ENCODE measurements at regions not wholly inside any gene's neighbourhood (a gene's known extent, or its start where the extent isn't known, plus 50 kb on each side); places are given as distances from the start of the nearest gene placed in this dataset.

GRCh38 chr11:19511413-19512183 lies 201.0 kb upstream of the NAV2 start:
- DNase-seq = no peak

- no peak for DNase-seq
Observed at GRCh38 chr11:19511066-19511412, 201.6 kb upstream of the NAV2 start.

- no peak for DNase-seq
Observed at GRCh38 chr11:19510468-19510867, 202.2 kb upstream of the NAV2 start.

- no peak for DNase-seq
Observed at GRCh38 chr11:19509215-19509614, 203.4 kb upstream of the NAV2 start.

- no peak for DNase-seq
Observed at GRCh38 chr11:19508165-19508564, 204.5 kb upstream of the NAV2 start.

- DNase-seq = no peak
Observed at GRCh38 chr11:19506816-19507486, 205.7 kb upstream of the NAV2 start.

GRCh38 chr11:19502691-19503253 lies 209.9 kb upstream of the NAV2 start:
- no peak for DNase-seq

- DNase-seq = no peak
Observed at GRCh38 chr11:19501631-19502030, 211.0 kb upstream of the NAV2 start.

- no peak for DNase-seq
Observed at GRCh38 chr11:19499999-19500398, 212.6 kb upstream of the NAV2 start.

GRCh38 chr11:19499026-19499669 lies 213.5 kb upstream of the NAV2 start:
- no peak for DNase-seq

GRCh38 chr11:19493446-19494213 lies 219.0 kb upstream of the NAV2 start:
- DNase-seq = no peak

GRCh38 chr11:19482319-19483100 lies 230.1 kb upstream of the NAV2 start:
- DNase-seq = no peak

- no peak for DNase-seq
Observed at GRCh38 chr11:19480540-19480939, 232.1 kb upstream of the NAV2 start.

- DNase-seq = no peak
Observed at GRCh38 chr11:19478891-19479290, 233.7 kb upstream of the NAV2 start.

GRCh38 chr11:19474954-19475721 lies 234.4 kb upstream of the E2F8 start:
- no peak for DNase-seq

- no peak for DNase-seq
Observed at GRCh38 chr11:19474211-19474610, 233.5 kb upstream of the E2F8 start.

- DNase-seq = no peak
Observed at GRCh38 chr11:19472679-19473078, 231.9 kb upstream of the E2F8 start.

GRCh38 chr11:19467904-19468303 lies 227.2 kb upstream of the E2F8 start:
- DNase-seq = no peak

GRCh38 chr11:19466314-19466713 lies 225.6 kb upstream of the E2F8 start:
- DNase-seq = no peak

GRCh38 chr11:19463976-19464375 lies 223.2 kb upstream of the E2F8 start:
- DNase-seq = no peak

GRCh38 chr11:19460718-19461405 lies 220.1 kb upstream of the E2F8 start:
- DNase-seq = no peak

Data from CD4-positive, alpha-beta T cell treated with Interleukin-17A for 1 hour (primary cell).